Hepatocyte (in vitro differentiated cells): ENCODE measurements at regions not wholly inside any gene's neighbourhood (a gene's known extent, or its start where the extent isn't known, plus 50 kb on each side); places are given as distances from the start of the nearest gene placed in this dataset.

ENCODE experiments used
- DNase-seq: peaks from one replicate; pipeline ENCODE4 v3.0.0-alpha.2; 2016; ENCODE audit warnings: low spot score
- H2AFZ ChIP-seq: fragments of 200-600 bp; sonication (generic); 2 replicates; pipeline ENCODE4 v1.6.0; 2016; ENCODE audit warnings: antibody characterized with exemption, mild to moderate bottlenecking
- H3K27ac ChIP-seq: fragments of 200-600 bp; sonication (generic); 2 replicates; pipeline ENCODE4 v1.5.1; 2016; ENCODE audit warnings: mild to moderate bottlenecking
- H3K27me3 ChIP-seq: fragments of 200-600 bp; sonication (generic); 2 replicates; pipeline ENCODE4 v1.6.1; 2016
- H3K36me3 ChIP-seq: fragments of 200-600 bp; sonication (generic); replicated peaks from 2 replicates; pipeline ENCODE4 v1.5.1; 2016; ENCODE audit warnings: low read depth; ENCODE audit not compliant: insufficient read depth
- H3K4me1 ChIP-seq: fragments of 200-600 bp; sonication (generic); 2 replicates; pipeline ENCODE4 v1.5.1; 2016; ENCODE audit warnings: mild to moderate bottlenecking, moderate library complexity; ENCODE audit not compliant: insufficient read depth
- H3K4me2 ChIP-seq: fragments of 200-600 bp; sonication (generic); 2 replicates; pipeline ENCODE4 v1.6.0; 2016
- H3K4me3 ChIP-seq: fragments of 200-600 bp; sonication (generic); 2 replicates; pipeline ENCODE4 v1.5.1; 2016; ENCODE audit warnings: mild to moderate bottlenecking
- H3K79me2 ChIP-seq: fragments of 200-600 bp; sonication (generic); 2 replicates; pipeline ENCODE4 v1.6.0; 2017; ENCODE audit warnings: mild to moderate bottlenecking
- H3K9me2 ChIP-seq: fragments of 200-600 bp; sonication (generic); replicated peaks from 2 replicates; pipeline ENCODE4 v1.6.0; 2017; ENCODE audit warnings: mild to moderate bottlenecking; ENCODE audit not compliant: insufficient read depth
- H3K9me3 ChIP-seq: fragments of 200-600 bp; sonication (generic); 2 replicates; pipeline ENCODE4 v1.5.1; 2016; ENCODE audit warnings: low read depth, mild to moderate bottlenecking
- H4K20me1 ChIP-seq: fragments of 200-600 bp; sonication (generic); 2 replicates; pipeline ENCODE4 v1.6.0; 2016; ENCODE audit warnings: mild to moderate bottlenecking; ENCODE audit not compliant: insufficient read depth, poor library complexity, severe bottlenecking
- EZH2 ChIP-seq: fragments of 200-600 bp; sonication (generic); IDR thresholded peaks from 2 replicates; pipeline ENCODE4 v1.6.1; 2016; ENCODE audit warnings: antibody characterized with exemption, mild to moderate bottlenecking, borderline replicate concordance
- EZH2phosphoT487 ChIP-seq: fragments of 200-600 bp; sonication (generic); IDR thresholded peaks from one replicate; pipeline ENCODE4 v1.6.1; 2018; ENCODE audit warnings: antibody characterized with exemption, mild to moderate bottlenecking, low read depth, moderate library complexity; ENCODE audit not compliant: unreplicated experiment, severe bottlenecking
- WGBS: methylation state at CpG from one replicate; pipeline ENCODE4 v1.1.6; 2016; ENCODE audit warnings: low lambda C conversion rate; ENCODE audit errors: missing lambda C conversion rate; 5-methylcytosine and 5-hydroxymethylcytosine counted together
- TF ChIP-seq, protein P1 (sequence below): fragments of 200-600 bp; sonication (generic); IDR thresholded peaks from 2 replicates; pipeline ENCODE4 v1.5.1; 2016; ENCODE audit warnings: antibody characterized with exemption, mild to moderate bottlenecking; ENCODE audit not compliant: poor library complexity

DNA sequence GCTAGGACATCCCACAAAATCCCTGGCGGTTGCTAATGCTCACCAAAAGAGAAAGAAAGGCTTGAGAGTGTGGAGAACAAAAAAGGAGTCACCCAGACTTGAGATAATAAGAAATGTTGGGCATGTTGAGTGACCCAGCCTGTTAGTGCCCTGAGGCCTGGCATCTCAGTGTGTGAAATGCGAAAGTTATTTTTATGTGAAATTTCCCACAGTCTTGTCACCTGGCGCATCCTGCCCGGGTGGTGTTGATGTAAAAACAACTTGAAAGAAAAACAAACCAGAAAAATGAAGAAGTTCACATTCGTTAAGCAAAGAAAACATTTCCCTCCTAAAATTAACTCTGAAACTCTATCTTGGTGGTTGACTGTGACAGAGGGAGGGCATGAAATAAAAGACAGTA lies 495.2 kb downstream of the MID1IP1 start:
- no peaks in the 10 kb centered on the region for H3K27me3 ChIP-seq
- H3K4me2 ChIP-seq: no peak overlapping the region
- H3K4me1 ChIP-seq: no peaks in the 10 kb centered on the region
- H3K79me2 ChIP-seq: no peaks in the 10 kb centered on the region
- DNase-seq: no peak
- no peaks in the 10 kb centered on the region for H3K9me2 ChIP-seq
- H3K4me3 ChIP-seq: no peak overlapping the region
- no peak overlapping the region for H2AFZ ChIP-seq
- H3K36me3 ChIP-seq: no peaks in the 10 kb centered on the region
- TF ChIP-seq, protein P1, sequence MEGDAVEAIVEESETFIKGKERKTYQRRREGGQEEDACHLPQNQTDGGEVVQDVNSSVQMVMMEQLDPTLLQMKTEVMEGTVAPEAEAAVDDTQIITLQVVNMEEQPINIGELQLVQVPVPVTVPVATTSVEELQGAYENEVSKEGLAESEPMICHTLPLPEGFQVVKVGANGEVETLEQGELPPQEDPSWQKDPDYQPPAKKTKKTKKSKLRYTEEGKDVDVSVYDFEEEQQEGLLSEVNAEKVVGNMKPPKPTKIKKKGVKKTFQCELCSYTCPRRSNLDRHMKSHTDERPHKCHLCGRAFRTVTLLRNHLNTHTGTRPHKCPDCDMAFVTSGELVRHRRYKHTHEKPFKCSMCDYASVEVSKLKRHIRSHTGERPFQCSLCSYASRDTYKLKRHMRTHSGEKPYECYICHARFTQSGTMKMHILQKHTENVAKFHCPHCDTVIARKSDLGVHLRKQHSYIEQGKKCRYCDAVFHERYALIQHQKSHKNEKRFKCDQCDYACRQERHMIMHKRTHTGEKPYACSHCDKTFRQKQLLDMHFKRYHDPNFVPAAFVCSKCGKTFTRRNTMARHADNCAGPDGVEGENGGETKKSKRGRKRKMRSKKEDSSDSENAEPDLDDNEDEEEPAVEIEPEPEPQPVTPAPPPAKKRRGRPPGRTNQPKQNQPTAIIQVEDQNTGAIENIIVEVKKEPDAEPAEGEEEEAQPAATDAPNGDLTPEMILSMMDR: no peak
- TF ChIP-seq EZH2 (no peak), EZH2phosphoT487 (no peak)
- H4K20me1 ChIP-seq: no peaks in the 10 kb centered on the region
- no peaks in the 10 kb centered on the region for H3K9me3 ChIP-seq
- H3K27ac ChIP-seq: no peak overlapping the region
- 79% methylated on average over 5 of the region's 5 CpGs for WGBS

DNA sequence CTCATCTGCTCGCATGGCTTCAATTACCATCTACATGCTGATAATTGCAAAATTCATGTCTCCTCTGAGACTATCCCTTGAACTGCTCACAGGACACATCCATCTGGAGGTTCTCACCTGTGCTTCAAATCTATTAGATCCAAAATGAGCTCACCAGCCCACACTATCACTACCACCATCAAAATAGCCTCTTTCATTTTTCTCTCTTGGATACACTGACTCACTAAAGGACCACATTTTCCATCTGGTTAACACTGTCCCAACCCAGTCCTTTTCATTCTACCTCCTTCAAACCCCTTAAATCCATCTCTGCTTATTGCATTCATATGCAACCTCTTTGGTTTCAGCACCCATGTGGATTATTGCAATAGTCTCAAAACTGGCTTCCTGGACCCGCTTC lies 497.6 kb downstream of the MID1IP1 start:
- no peaks in the 10 kb centered on the region for H3K36me3 ChIP-seq
- H3K79me2 ChIP-seq: no peaks in the 10 kb centered on the region
- no peak overlapping the region for H2AFZ ChIP-seq
- H4K20me1 ChIP-seq: no peaks in the 10 kb centered on the region
- TF ChIP-seq, protein P1: no peak
- TF ChIP-seq EZH2phosphoT487: no peak
- no peak for TF ChIP-seq EZH2
- H3K4me1 ChIP-seq: no peaks in the 10 kb centered on the region
- H3K4me3 ChIP-seq: no peak overlapping the region
- 97% methylated on average over 2 of the region's 2 CpGs for whole genome bisulfite sequencing
- DNase-seq: no peak
- H3K9me2 ChIP-seq: no peaks in the 10 kb centered on the region
- H3K27ac ChIP-seq: no peak overlapping the region
- H3K27me3 ChIP-seq: no peaks in the 10 kb centered on the region
- no peaks in the 10 kb centered on the region for H3K9me3 ChIP-seq
- H3K4me2 ChIP-seq: no peak overlapping the region

DNA sequence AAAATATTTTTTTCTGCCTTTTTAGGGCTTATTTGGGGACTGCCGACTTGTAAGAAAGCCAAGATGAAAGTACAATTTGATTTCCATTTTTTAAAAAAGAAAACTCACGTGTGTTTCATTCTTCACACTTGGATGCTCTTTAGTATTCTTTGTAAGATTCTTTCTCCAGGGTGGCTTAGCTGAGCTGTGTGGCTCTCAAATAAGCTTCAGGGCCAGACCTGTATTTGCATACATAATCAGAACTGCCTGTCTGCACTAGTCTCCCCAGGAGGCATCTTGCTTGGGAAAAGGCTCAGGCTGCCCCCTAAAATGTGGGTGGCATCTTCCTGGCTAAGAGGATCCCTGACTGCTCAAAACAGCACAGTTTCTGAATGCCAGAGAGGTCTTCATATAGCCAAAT lies 498.4 kb downstream of the MID1IP1 start:
- Histone ChIP-seq H2AFZ (no peak overlapping the region), H3K79me2 (no peaks in the 10 kb centered on the region), H3K4me3 (no peak overlapping the region), H3K4me1 (no peaks in the 10 kb centered on the region), H3K27ac (no peak overlapping the region), H3K4me2 (no peak overlapping the region), H3K36me3 (no peaks in the 10 kb centered on the region), H4K20me1 (no peaks in the 10 kb centered on the region), H3K9me2 (no peaks in the 10 kb centered on the region), H3K9me3 (no peaks in the 10 kb centered on the region), H3K27me3 (no peaks in the 10 kb centered on the region)
- no peak for DNase-seq
- TF ChIP-seq, protein P1: no peak
- TF ChIP-seq EZH2 (no peak), EZH2phosphoT487 (no peak)
- 78% methylated on average over 2 of the region's 2 CpGs for WGBS

- TF ChIP-seq EZH2phosphoT487 (no peak), EZH2 (no peak)
- TF ChIP-seq, protein P1: no peak
- Histone ChIP-seq H3K36me3 (no peaks in the 10 kb centered on the region), H3K9me3 (no peaks in the 10 kb centered on the region), H2AFZ (no peak overlapping the region), H3K9me2 (no peaks in the 10 kb centered on the region), H3K4me2 (no peak overlapping the region), H3K4me3 (no peak overlapping the region), H3K79me2 (no peaks in the 10 kb centered on the region), H3K27me3 (no peaks in the 10 kb centered on the region), H3K4me1 (no peaks in the 10 kb centered on the region), H3K27ac (no peak overlapping the region), H4K20me1 (no peaks in the 10 kb centered on the region)
- no peak for DNase-seq
- 70% methylated on average over 1 of the region's 1 CpG for WGBS
Observed at GRCh38 chrX:39301036-39301435, 499.8 kb downstream of the MID1IP1 start.
